ENCODE measurements at regions not wholly inside any gene's neighbourhood (a gene's known extent, or its start where the extent isn't known, plus 50 kb on each side); places are given as distances from the start of the nearest gene placed in this dataset.

GRCh38 chr10:111990734-111991133, 192.8 kb downstream of the GPAM start:
- DNase-seq (ENCODE audit: low read depth), result no peak

- no peak for DNase-seq (ENCODE audit: low read depth)
Observed at GRCh38 chr10:111993321-111993720, 190.2 kb downstream of the GPAM start.

GRCh38 chr10:111993872-111994426, 189.6 kb downstream of the GPAM start:
- DNase-seq (ENCODE audit: low read depth), result no peak

- no peak for DNase-seq (ENCODE audit: low read depth)
Observed at GRCh38 chr10:111996103-111996502, 187.5 kb downstream of the GPAM start.

GRCh38 chr10:111998728-111999127, 184.8 kb downstream of the GPAM start:
- no peak for DNase-seq (ENCODE audit: low read depth)

GRCh38 chr10:111999205-111999914, 184.2 kb downstream of the GPAM start:
- DNase-seq (ENCODE audit: low read depth), result no peak

GRCh38 chr10:111999915-112000302, 183.7 kb downstream of the GPAM start:
- no peak for DNase-seq (ENCODE audit: low read depth)

- no peak for DNase-seq (ENCODE audit: low read depth)
Observed at GRCh38 chr10:112000466-112000865, 183.1 kb downstream of the GPAM start.

- no peak for DNase-seq (ENCODE audit: low read depth)
Observed at GRCh38 chr10:112002206-112002605, 181.4 kb downstream of the GPAM start.

- no peak for DNase-seq (ENCODE audit: low read depth)
Observed at GRCh38 chr10:112004075-112004474, 179.5 kb downstream of the GPAM start.

GRCh38 chr10:112005044-112005443, 178.5 kb downstream of the GPAM start:
- no peak for DNase-seq (ENCODE audit: low read depth)

- no peak for DNase-seq (ENCODE audit: low read depth)
Observed at GRCh38 chr10:112006407-112006806, 177.2 kb downstream of the GPAM start.

- DNase-seq (ENCODE audit: low read depth), result no peak
Observed at GRCh38 chr10:112006831-112007230, 176.7 kb downstream of the GPAM start.

- no peak for DNase-seq (ENCODE audit: low read depth)
Observed at GRCh38 chr10:112022196-112022595, 161.4 kb downstream of the GPAM start.

- DNase-seq (ENCODE audit: low read depth), result no peak
Observed at GRCh38 chr10:112024079-112024478, 159.5 kb downstream of the GPAM start.

GRCh38 chr10:112025228-112025627, 158.3 kb downstream of the GPAM start:
- DNase-seq (ENCODE audit: low read depth), result no peak

- DNase-seq (ENCODE audit: low read depth), result no peak
Observed at GRCh38 chr10:112026438-112026837, 157.1 kb downstream of the GPAM start.

- no peak for DNase-seq (ENCODE audit: low read depth)
Observed at GRCh38 chr10:112027731-112028280, 155.8 kb downstream of the GPAM start.

GRCh38 chr10:112030431-112030830, 153.1 kb downstream of the GPAM start:
- no peak for DNase-seq (ENCODE audit: low read depth)

GRCh38 chr10:112039823-112040222, 143.7 kb downstream of the GPAM start:
- DNase-seq (ENCODE audit: low read depth), result no peak

GRCh38 chr10:112040696-112041095, 142.9 kb downstream of the GPAM start:
- no peak for DNase-seq (ENCODE audit: low read depth)

- no peak for DNase-seq (ENCODE audit: low read depth)
Observed at GRCh38 chr10:112045938-112046337, 137.6 kb downstream of the GPAM start.

GRCh38 chr10:112047674-112048073, 135.9 kb downstream of the GPAM start:
- no peak for DNase-seq (ENCODE audit: low read depth)

GRCh38 chr10:112052166-112052565, 131.4 kb downstream of the GPAM start:
- no peak for DNase-seq (ENCODE audit: low read depth)
